Bronchial epithelial cell (primary cell): ENCODE measurements at regions not wholly inside any gene's neighbourhood (a gene's known extent, or its start where the extent isn't known, plus 50 kb on each side); places are given as distances from the start of the nearest gene placed in this dataset.

Experiments
- DNase-seq: peaks from one replicate; pipeline ENCODE4 v3.0.0-alpha.2; 2010; ENCODE audit warnings: low read depth
- FAIRE-seq: peaks from 2 replicates; lab custom pipeline; 2011; peaks lifted over from hg19 to GRCh38; lab: Jason Lieb, UNC
- H3K27me3 ChIP-seq: 2 replicates; pipeline ENCODE4 v1.5.1; 2011; ENCODE audit warnings: low read length; ENCODE audit not compliant: control insufficient read depth, insufficient read depth
- H3K36me3 ChIP-seq: 2 replicates; pipeline ENCODE4 v1.5.1; 2011; ENCODE audit warnings: low read length; ENCODE audit not compliant: control insufficient read depth, insufficient read depth
- H3K4me3 ChIP-seq: 2 replicates; pipeline ENCODE4 v1.5.1; 2011; ENCODE audit warnings: mild to moderate bottlenecking, low read depth, low read length, control low read depth
- CTCF ChIP-seq: IDR thresholded peaks from 2 replicates; pipeline ENCODE4 v1.5.1; 2011; ENCODE audit warnings: mild to moderate bottlenecking, moderate library complexity, low read length, control low read depth, inconsistent platforms; ENCODE audit not compliant: insufficient read depth, severe bottlenecking

DNA sequence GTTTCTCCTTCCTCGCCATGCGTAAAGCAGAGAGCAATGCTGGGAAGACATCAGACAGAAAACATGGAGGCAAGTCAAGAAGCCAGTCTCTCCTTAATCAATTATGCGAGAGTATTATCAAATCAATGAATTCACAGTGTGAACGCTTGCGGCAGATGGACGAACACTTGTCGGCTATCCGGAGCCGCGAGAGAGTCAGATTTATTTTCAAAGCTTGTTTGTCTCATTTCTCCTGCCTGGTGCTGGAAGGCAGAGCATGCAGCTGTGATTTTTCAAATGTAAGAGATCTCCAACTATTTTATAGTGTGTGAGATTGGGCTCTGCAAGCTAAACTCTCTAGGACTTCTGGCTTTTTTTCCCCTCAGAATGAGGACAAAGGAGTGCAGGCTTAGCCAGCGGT lies 252.3 kb downstream of the SNX10 start:
- FAIRE-seq (no peak), DNase-seq (no peak)
- H3K27me3 ChIP-seq = no peaks in the 10 kb centered on the region
- no peaks in the 10 kb centered on the region for H3K36me3 ChIP-seq
- no peak for TF ChIP-seq CTCF
- H3K4me3 ChIP-seq = no peak overlapping the region

DNA sequence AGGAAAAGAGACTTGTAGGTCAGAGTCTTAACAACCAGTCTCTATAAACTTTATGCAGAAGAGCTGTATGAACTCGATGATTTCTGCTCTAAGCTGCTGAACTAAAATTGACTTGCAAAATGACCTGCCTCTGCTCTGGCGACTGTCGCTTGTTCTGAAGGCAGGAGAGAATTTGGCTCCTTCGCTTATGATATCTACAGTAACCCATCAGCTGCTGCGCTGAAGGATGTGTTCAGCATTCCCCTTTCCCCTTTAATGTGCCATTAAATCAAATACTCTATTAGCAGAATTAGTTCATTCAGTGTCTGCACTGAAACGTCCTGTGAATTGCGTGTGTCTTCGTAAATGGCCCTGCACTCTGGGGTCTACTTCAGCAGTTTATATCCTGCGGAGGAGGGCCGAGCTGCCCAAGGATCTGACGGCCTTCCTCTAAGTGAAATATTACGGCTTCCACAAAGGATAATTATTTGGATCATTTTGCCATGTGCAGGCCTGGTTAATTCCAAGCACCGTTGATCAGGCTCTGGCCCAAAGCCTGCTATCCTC lies 254.9 kb downstream of the SNX10 start:
- TF ChIP-seq CTCF = no peak

DNA sequence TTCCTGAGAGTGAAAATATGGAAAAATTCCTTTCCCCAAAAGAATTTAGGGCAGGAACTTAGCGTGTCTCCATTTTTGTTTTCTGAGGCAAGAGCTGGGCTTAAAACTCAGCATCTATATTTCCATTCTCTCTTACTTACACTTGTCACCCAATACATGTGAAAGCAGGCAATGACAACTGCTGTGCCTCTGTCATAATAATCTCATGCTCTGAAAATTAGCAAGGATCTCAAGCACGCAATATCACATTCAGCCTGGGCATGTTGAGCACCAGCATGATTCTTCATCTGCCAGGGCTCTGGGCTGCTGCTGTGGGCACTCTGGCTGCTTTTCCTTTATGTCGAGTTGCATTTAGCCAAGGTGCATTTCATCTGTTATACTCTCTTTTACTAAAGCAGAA lies 255.5 kb downstream of the SNX10 start:
- no peaks in the 10 kb centered on the region for H3K36me3 ChIP-seq
- DNase-seq (no peak), FAIRE-seq (no peak)

More for the DNA sequence above, 254.9 kb downstream of the SNX10 start:
- no peak overlapping the region for H3K4me3 ChIP-seq
- no peaks in the 10 kb centered on the region for H3K27me3 ChIP-seq
- DNase-seq = no peak
- no peaks in the 10 kb centered on the region for H3K36me3 ChIP-seq
- no peak for FAIRE-seq

DNA sequence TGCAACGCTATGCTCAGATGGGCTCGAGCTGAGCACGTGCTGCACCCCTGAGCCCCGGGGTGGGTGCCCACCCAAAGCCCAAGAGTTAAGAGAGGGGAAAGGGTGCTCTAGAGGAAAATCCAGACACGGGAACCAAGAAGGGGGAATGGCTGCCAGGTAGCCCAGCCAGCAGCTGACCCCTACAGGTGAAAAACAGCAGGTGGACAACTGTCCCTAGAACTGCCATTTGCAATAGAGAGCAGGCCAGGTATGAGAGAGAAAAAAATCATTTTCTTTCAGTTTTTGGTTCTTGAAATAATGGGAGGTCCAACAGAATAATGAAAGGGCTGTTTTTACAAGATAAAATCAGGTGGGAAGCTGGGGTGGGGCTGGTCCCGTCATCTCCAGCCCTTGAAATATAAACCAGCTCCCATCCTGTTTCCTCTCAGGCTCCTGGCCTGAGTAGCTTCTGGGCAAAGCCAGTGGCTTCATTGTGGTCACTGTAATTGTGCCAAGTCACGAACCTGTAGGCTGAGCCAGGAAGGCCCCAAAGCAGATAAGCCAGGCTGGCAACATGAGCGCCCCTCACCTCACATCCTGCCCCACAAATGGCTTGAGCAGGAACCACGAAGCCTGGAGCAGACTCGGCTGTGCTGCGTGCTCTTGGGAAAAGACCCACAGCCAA lies 257.8 kb downstream of the SNX10 start:
- no peak overlapping the region for H3K4me3 ChIP-seq
- H3K36me3 ChIP-seq = no peaks in the 10 kb centered on the region
- FAIRE-seq = no peak
- no peak for DNase-seq
- H3K27me3 ChIP-seq = no peaks in the 10 kb centered on the region
- no peak for TF ChIP-seq CTCF

More for the DNA sequence above, 255.5 kb downstream of the SNX10 start:
- H3K4me3 ChIP-seq = no peak overlapping the region
- TF ChIP-seq CTCF = no peak
- H3K27me3 ChIP-seq = no peaks in the 10 kb centered on the region

GRCh38 chr7:26550492-26550891 lies 258.8 kb downstream of the SNX10 start:
- Histone ChIP-seq H3K4me3 (no peak overlapping the region), H3K27me3 (no peaks in the 10 kb centered on the region), H3K36me3 (no peaks in the 10 kb centered on the region)
- TF ChIP-seq CTCF = no peak
- DNase-seq (no peak), FAIRE-seq (no peak)

DNA sequence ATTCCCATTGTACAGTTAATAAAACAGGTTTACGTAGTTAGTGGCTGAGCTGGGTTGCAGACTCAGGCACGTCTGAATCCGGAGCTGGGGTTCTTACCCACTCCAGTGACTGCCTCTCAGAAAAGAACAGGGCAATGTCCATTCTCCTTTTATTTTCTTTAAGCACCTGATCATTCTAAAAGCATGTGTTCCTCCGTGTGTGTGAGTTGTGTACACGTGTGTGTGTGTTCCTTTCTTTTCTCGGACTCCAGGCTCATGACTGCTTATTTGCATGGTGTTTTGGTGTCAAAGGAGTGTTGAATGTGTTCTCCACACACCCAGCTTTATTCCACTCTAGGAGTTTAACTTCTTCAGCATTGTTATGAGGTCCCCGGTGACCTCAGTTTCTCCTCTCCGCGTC lies 260.1 kb downstream of the SNX10 start:
- Histone ChIP-seq H3K4me3 (no peak overlapping the region), H3K36me3 (no peaks in the 10 kb centered on the region), H3K27me3 (no peaks in the 10 kb centered on the region)
- TF ChIP-seq CTCF = no peak
- DNase-seq = no peak
- FAIRE-seq = peak; percentile 77
